Activated naive CD8-positive, alpha-beta T cell treated with anti-CD3 and anti-CD28 coated beads for 36 hours (primary cell): ENCODE measurements at regions not wholly inside any gene's neighbourhood (a gene's known extent, or its start where the extent isn't known, plus 50 kb on each side); places are given as distances from the start of the nearest gene placed in this dataset.

Experiments used
- DNase-seq: peaks from one replicate; pipeline ENCODE4 v3.0.0; 2021
- H3K27ac Mint-ChIP-seq: one replicate; pipeline ENCODE4 v1.8.0; 2022; ENCODE audit warnings: mild to moderate bottlenecking, moderate library complexity, mixed read lengths
- H3K27me3 Mint-ChIP-seq: one replicate; pipeline ENCODE4 v1.8.0; 2022; ENCODE audit warnings: mild to moderate bottlenecking, mixed read lengths
- H3K36me3 Mint-ChIP-seq: one replicate; pipeline ENCODE4 v1.8.0; 2021; ENCODE audit warnings: mild to moderate bottlenecking, mixed read lengths
- H3K4me1 Mint-ChIP-seq: one replicate; pipeline ENCODE4 v1.8.0; 2021; ENCODE audit warnings: mixed read lengths
- H3K4me3 Mint-ChIP-seq: one replicate; pipeline ENCODE4 v1.8.0; 2022; ENCODE audit warnings: mild to moderate bottlenecking, moderate library complexity, mixed read lengths
- H3K9me3 Mint-ChIP-seq: one replicate; pipeline ENCODE4 v1.8.0; 2022; ENCODE audit warnings: mixed read lengths

DNA sequence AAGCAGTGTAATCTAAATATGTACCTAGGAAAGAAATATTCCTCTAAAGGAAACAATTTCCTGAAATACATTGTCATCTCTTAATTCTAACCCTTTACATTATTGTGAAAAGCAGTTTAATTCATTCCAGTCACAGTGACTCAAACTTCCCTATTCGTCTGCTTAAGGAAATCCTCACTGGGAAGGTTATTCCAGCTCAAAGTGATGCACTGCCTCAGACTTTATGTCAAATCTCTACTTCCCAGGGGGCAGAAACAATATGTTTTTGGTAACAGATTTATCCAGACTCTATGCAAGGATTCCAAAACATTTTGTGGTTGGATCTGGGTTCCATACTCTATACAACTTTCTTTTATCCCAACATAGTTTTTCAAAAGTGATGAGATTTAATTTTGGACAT is 145.2 kb downstream of the NTMT2 start:
- H3K27me3 Mint-ChIP-seq: peaks cover 24% of the 10 kb centered on the region
- H3K4me3 Mint-ChIP-seq: no peak overlapping the region
- no peaks in the 10 kb centered on the region for H3K4me1 Mint-ChIP-seq
- no peak for DNase-seq
- H3K9me3 Mint-ChIP-seq: no peaks in the 10 kb centered on the region
- H3K27ac Mint-ChIP-seq: no peak overlapping the region
- no peaks in the 10 kb centered on the region for H3K36me3 Mint-ChIP-seq

DNA sequence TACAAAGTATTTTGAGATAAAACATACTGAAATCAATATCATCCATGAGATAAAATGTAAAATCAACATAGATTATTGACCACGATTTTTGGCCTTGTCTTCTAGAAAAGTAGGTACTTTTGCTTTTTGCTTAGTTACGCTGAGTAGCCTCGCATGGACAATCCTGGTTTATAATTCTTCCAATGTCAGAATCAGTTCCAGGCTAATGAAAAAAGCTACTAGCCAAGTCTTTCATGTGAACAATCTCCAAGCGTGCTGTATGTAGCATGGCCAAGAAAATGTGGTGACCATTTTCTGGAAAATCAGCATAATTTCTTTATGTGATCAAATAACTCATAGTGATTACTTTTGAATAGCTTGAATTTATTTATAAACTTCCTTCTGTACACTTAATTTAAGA is 145.8 kb downstream of the NTMT2 start:
- peaks cover 24% of the 10 kb centered on the region for H3K27me3 Mint-ChIP-seq
- H3K27ac Mint-ChIP-seq: no peak overlapping the region
- H3K4me3 Mint-ChIP-seq: no peak overlapping the region
- no peak for DNase-seq
- peaks cover under 1% of the 10 kb centered on the region for H3K9me3 Mint-ChIP-seq
- H3K4me1 Mint-ChIP-seq: no peaks in the 10 kb centered on the region
- H3K36me3 Mint-ChIP-seq: no peaks in the 10 kb centered on the region

DNA sequence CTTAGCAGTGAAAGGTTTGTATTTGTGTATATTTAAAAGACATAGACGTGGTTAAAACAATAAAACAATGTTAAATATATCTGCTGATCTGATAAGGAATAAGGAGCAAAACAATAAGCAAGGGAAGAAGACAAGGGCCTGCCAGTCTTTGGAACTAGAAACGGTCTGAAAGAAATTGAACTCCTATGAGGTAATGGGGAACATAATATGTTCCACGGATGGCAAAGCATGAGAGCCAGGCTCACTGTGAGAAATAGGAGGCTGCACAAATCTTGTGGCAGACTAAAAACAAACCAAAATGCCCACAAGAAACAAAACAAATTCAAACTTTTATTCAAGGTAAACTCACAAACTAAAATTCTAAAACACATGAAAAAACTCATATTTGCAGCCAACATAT is 150.5 kb downstream of the NTMT2 start:
- Mint-ChIP-seq H3K36me3 (no peaks in the 10 kb centered on the region), H3K4me3 (no peak overlapping the region)
- no peak for DNase-seq

DNA sequence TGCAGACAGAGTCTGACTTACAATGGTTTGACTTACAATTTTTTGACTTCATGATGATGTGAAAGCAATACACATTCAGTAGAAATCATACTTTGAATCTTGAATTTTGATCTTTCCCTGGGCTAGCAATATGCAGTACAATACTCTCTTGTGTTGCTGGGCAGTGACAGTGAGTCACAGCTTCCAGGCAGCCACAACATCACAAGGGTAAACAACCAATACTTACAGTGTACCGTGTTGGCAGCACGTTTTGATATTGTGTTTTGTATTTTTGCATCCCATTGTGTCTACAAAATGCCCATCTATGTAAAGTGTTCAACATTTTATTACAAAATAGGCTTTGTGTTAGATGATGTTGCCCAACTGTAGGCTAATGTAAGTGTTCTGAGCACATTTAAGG is 150.9 kb downstream of the NTMT2 start:
- Mint-ChIP-seq H3K27ac (no peak overlapping the region), H3K4me1 (no peaks in the 10 kb centered on the region), H3K36me3 (no peaks in the 10 kb centered on the region), H3K4me3 (no peak overlapping the region), H3K27me3 (peaks cover 8% of the 10 kb centered on the region), H3K9me3 (peaks cover 4% of the 10 kb centered on the region)
- DNase-seq: no peak

More for the DNA sequence above, 150.5 kb downstream of the NTMT2 start:
- Mint-ChIP-seq H3K4me1 (no peaks in the 10 kb centered on the region), H3K27ac (no peak overlapping the region), H3K27me3 (peaks cover 9% of the 10 kb centered on the region), H3K9me3 (peaks cover 4% of the 10 kb centered on the region)

DNA sequence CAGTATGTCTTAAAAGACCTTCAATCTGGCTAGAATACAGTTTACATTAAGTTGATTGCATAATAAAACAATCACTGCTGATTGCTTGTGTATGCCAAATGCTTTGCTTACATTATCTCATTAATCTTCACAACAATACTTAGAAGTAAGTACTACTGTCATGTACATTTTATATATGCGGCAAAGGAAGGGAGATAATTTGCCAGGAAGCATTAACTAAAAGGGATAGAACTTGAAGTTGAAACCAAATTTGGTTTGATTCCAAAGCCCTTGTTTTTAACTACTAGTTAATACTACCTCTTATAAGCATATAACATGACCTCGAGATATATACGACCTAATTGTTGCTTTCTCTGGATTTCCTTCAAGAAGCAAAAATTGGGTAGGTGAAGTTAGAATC is 155.8 kb downstream of the NTMT2 start:
- Mint-ChIP-seq H3K9me3 (peaks cover 2% of the 10 kb centered on the region), H3K36me3 (no peaks in the 10 kb centered on the region), H3K27ac (no peak overlapping the region), H3K27me3 (peaks cover 3% of the 10 kb centered on the region), H3K4me1 (no peaks in the 10 kb centered on the region), H3K4me3 (no peak overlapping the region)
- DNase-seq: no peak

DNA sequence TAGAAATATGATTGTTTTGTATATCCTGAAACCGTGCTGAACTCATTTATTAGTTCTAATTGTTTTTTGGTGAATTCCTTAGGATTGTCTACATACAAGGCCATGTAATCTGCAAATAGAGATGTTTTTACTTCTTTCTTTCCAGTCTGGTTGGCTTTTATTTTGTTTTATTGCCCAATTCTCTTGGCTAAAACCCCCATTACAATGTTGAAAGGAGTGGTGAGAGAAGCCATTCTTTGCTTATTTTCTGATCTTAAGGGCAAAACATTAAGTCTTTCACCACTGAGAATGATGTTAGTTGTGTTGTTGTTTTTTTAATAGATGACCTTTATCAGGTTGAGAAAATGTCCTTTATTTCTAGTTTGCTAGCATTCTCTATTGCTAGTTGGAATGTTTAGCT is 157.3 kb downstream of the NTMT2 start:
- Mint-ChIP-seq H3K4me3 (no peak overlapping the region), H3K36me3 (no peaks in the 10 kb centered on the region), H3K27ac (no peak overlapping the region), H3K9me3 (no peaks in the 10 kb centered on the region), H3K4me1 (no peaks in the 10 kb centered on the region), H3K27me3 (peaks cover 3% of the 10 kb centered on the region)
- no peak for DNase-seq

DNA sequence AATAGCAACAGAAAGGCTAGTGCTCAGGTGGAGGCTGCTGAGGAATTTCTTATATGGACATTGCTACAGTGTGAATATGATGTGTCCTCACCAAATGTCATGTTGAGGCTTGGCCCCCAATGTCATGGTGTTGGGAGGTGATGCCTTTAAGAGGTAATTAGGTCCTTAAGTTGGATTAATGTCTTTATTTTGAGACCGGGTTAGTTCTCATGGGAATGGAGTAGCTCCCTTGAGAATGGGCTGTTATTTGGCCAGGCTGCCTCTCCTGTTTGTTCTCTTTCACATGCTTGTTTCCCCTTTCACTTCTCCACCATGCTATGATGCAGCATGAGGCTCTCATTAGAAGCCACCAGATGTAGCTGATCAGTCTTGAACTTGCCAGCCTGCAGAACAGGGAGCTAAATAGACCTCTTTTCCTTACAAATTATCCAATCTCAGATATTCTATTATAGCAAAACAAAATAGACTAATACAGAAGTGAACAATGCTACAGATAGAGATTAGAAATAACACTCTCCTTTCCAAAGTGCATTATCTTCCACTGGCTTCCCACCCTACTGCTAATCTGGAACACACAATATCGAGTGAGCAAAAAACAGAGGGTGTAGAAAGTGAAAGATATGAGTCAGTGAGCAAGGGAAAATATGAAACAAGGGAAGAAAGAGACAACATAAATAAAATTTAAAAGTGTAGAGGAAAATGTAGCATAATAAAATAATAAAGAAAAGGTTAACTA is 160.2 kb downstream of the NTMT2 start:
- Mint-ChIP-seq H3K9me3 (no peaks in the 10 kb centered on the region), H3K36me3 (no peaks in the 10 kb centered on the region), H3K4me3 (no peak overlapping the region), H3K27ac (no peak overlapping the region), H3K4me1 (no peaks in the 10 kb centered on the region), H3K27me3 (peaks cover 3% of the 10 kb centered on the region)
- no peak for DNase-seq

DNA sequence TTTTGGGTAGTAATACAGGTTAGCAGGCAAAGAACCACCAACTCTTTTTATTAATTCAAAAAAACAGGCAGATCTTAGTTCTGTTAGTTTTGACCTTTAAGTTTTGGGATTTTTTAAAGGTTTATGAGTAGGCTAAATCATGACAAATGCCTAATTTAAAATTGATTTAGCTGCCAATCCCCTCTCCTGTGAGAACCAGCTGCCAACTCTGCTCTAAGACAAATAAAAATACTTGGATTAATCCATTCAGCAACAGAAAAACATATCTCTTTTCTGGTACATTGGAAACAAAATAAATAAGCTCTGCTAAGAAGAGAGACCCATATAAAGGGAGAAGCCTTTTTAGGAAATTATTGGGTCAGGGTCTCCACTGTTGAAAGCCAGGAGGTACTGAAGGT is 160.8 kb downstream of the NTMT2 start:
- no peak overlapping the region for H3K4me3 Mint-ChIP-seq
- no peak overlapping the region for H3K27ac Mint-ChIP-seq
- DNase-seq: no peak
- H3K4me1 Mint-ChIP-seq: no peaks in the 10 kb centered on the region
- peaks cover 3% of the 10 kb centered on the region for H3K27me3 Mint-ChIP-seq
- no peaks in the 10 kb centered on the region for H3K9me3 Mint-ChIP-seq
- no peaks in the 10 kb centered on the region for H3K36me3 Mint-ChIP-seq

DNA sequence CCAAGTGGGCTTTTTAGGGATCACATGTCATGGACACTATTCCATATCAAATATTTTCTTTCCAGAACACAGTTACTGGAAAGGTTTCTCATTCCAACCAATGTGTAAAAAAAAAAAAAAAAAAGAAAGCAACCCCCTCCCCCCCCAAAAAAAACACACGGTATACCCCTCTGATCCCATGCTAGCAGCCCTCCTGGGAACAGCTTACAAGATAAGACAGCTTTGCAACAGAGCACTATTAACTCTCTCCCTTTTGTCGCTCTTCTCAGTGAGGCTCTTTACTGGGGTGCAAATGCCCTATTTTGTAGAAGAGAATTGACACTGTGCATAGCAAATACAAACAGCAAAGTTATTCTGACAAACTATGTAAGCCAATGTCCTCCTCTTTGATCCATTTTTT is 161.2 kb downstream of the NTMT2 start:
- no peaks in the 10 kb centered on the region for H3K4me1 Mint-ChIP-seq
- no peak for DNase-seq
- no peak overlapping the region for H3K4me3 Mint-ChIP-seq
- peaks cover 3% of the 10 kb centered on the region for H3K27me3 Mint-ChIP-seq
- H3K36me3 Mint-ChIP-seq: no peaks in the 10 kb centered on the region
- no peaks in the 10 kb centered on the region for H3K9me3 Mint-ChIP-seq
- H3K27ac Mint-ChIP-seq: no peak overlapping the region

DNA sequence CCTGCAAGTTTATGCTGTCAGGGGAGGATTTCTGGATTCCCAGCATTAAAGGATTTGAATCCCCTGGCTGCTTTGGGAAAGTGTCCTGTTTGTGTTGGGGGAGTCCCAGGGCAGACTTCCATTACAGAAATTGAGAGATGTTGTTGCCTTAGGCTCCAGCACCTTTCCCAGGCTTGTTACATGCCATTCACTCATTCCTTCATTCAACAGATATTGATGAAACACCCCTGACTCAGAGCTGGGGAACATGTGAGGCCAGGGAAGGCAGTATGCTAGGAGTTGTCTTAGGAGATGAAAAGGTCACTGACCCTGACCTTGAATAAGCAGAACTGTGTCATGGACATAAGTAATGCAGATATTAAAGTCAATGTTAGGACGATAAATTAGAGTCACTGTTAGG is 161.7 kb downstream of the NTMT2 start:
- no peak overlapping the region for H3K27ac Mint-ChIP-seq
- H3K4me3 Mint-ChIP-seq: no peak overlapping the region
- H3K27me3 Mint-ChIP-seq: peaks cover 3% of the 10 kb centered on the region
- H3K36me3 Mint-ChIP-seq: no peaks in the 10 kb centered on the region
- no peaks in the 10 kb centered on the region for H3K9me3 Mint-ChIP-seq
- no peak for DNase-seq
- no peaks in the 10 kb centered on the region for H3K4me1 Mint-ChIP-seq

DNA sequence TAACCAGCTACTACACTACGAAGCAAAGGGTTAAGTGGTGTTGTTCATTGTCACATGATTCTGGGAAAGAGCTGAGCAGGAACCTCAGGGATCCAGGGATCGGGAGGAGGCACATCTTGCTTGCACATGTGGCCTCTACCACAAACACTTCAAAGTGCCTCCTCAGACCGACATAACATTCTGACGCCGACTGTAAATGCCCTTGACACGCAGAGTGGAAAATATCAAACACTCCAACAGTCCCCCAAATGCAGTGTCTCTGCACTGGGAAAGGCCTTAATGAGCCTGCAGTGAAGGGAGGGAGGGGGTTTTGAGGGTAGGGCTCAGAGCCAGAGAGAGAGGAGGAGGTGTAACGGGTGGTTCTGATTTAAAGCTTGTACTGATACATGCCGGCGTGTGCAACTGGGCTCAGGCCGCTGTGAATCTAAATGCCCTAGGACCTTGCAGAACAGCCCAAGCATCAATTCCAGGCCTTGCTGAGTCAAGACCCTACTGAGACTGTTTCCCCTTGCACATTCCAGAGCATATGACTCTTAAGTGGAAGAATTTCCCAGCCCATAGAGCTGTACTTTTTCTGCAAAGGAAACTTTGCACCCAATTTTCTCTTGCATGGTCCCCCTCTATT is 163.7 kb downstream of the NTMT2 start:
- Mint-ChIP-seq H3K4me1 (no peaks in the 10 kb centered on the region), H3K27me3 (peaks cover 3% of the 10 kb centered on the region), H3K4me3 (no peak overlapping the region), H3K27ac (no peak overlapping the region), H3K36me3 (no peaks in the 10 kb centered on the region), H3K9me3 (no peaks in the 10 kb centered on the region)
- no peak for DNase-seq

DNA sequence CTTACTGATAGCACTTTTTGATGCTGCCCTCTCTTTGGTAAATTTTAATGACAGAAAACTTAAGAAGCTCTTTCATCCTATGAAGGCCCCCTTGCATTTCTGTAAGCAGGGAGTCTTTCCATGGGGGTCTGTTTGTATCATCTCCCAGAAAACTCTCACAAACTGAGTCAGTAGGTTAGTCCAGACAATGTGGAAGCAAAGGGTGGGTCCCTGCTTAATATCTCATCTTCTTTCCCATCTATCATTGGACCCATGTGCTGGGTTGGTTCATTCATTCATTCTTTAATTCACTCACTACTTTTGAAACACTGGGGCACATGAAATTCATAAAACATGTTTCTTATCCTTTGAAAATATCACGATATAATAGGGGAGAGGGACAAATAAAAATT is 164.3 kb downstream of the NTMT2 start:
- H3K27me3 Mint-ChIP-seq: peaks cover 3% of the 10 kb centered on the region
- H3K27ac Mint-ChIP-seq: no peak overlapping the region
- H3K9me3 Mint-ChIP-seq: no peaks in the 10 kb centered on the region
- no peaks in the 10 kb centered on the region for H3K4me1 Mint-ChIP-seq
- H3K36me3 Mint-ChIP-seq: no peaks in the 10 kb centered on the region
- no peak for DNase-seq
- H3K4me3 Mint-ChIP-seq: no peak overlapping the region

DNA sequence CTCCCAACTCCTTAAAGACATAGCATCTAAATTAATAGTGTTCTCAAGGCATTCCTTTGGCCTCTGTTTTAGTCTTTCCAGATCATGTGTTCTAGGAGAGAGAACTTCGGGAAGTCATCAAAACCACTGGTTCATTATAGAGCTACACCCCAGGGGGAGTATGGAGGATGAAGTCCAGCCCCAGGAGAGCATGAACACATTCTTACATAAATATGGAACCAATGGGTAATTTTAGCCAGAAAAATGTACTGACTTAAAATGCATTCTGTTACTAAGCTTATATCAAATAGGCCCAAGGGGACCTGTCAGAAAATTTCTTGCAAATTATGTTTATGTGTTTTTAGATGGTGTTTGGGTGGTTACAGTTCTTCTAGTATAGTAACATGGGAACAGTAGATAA is 165.2 kb downstream of the NTMT2 start:
- no peak overlapping the region for H3K27ac Mint-ChIP-seq
- H3K4me1 Mint-ChIP-seq: no peaks in the 10 kb centered on the region
- no peak overlapping the region for H3K4me3 Mint-ChIP-seq
- DNase-seq: no peak
- H3K36me3 Mint-ChIP-seq: no peaks in the 10 kb centered on the region
- H3K27me3 Mint-ChIP-seq: no peaks in the 10 kb centered on the region
- no peaks in the 10 kb centered on the region for H3K9me3 Mint-ChIP-seq

DNA sequence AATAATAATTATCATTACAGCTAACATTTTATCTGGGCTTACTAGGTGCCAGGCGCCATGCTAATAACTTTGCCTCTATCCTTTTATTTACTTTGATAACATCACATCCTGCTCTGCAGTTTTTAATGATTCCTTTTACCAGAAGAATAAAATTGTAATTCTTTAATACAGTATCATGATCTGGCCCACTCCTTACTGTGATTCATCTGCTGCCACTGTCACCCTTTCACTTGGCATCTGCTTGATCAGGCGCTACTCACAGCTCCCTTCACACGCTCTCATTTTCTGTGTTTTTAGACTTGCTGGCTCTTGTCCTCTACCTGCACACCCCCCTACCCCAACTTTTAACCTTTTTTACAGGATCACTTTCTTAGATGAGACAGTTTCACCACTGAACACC is 167.5 kb downstream of the NTMT2 start:
- Mint-ChIP-seq H3K27me3 (no peaks in the 10 kb centered on the region), H3K4me1 (no peaks in the 10 kb centered on the region), H3K4me3 (no peak overlapping the region), H3K27ac (no peak overlapping the region), H3K9me3 (no peaks in the 10 kb centered on the region), H3K36me3 (no peaks in the 10 kb centered on the region)
- no peak for DNase-seq

DNA sequence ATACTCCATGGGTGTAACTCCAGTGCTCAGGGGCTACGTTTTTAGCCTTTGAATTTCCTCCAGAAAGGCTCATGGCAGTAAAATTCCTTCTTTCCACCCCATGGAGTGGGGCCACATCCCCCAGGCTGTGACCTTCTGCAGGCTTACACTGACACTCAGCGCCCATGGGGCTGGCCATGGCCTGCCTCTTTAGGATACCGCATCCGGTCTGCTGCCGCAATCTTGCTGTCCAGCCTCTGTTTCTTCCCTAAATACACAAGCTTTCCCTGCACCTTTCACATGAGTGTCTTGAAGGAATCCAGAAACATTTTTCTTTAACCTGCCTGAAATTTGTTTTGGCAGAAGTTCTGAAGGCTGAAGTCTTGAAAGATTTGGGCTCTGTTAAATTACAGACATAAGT is 170.5 kb downstream of the NTMT2 start:
- Mint-ChIP-seq H3K4me3 (no peak overlapping the region), H3K27ac (no peak overlapping the region), H3K27me3 (no peaks in the 10 kb centered on the region), H3K4me1 (no peaks in the 10 kb centered on the region), H3K9me3 (no peaks in the 10 kb centered on the region), H3K36me3 (no peaks in the 10 kb centered on the region)
- no peak for DNase-seq

DNA sequence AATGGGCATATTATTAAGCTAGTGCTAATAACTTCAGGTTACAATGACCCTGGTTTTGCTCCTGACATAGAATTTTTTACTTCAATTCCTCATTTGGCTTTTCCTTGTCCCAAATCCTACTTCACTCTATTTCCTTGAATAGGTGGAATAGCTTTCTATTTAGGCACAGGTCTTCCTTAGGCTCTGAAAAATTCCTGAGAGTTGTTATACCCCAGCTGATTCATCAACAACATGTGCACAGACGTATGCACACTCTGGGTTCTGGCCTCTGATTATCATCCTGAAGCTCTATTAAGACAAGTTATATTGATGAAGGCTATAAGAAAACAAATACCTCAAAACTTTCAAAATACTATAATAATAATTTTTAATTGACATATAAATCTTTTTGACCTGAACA is 172.4 kb downstream of the NTMT2 start:
- no peak for DNase-seq
- Mint-ChIP-seq H3K27me3 (no peaks in the 10 kb centered on the region), H3K4me3 (no peak overlapping the region), H3K27ac (no peak overlapping the region), H3K36me3 (no peaks in the 10 kb centered on the region), H3K4me1 (no peaks in the 10 kb centered on the region), H3K9me3 (no peaks in the 10 kb centered on the region)
